WTC11 (cell line): ENCODE measurements at regions not wholly inside any gene's neighbourhood (a gene's known extent, or its start where the extent isn't known, plus 50 kb on each side); places are given as distances from the start of the nearest gene placed in this dataset.

Source experiments
- ELF4 ChIP-seq: sonication (generic); formaldehyde crosslinking; IDR thresholded peaks from 2 replicates; pipeline ENCODE4 v1.8.1; 2022; ENCODE audit warnings: low read depth, mild to moderate bottlenecking, moderate library complexity, missing genetic modification reagents
- MXD4 ChIP-seq: fragments of 250-450 bp; sonication (Bioruptor Pico); IDR thresholded peaks from 2 replicates; pipeline ENCODE4 v1.8.0; 2021; ENCODE audit warnings: mild to moderate bottlenecking, moderate library complexity, borderline replicate concordance
- TCF7 ChIP-seq: sonication (generic); formaldehyde crosslinking; IDR thresholded peaks from 2 replicates; pipeline ENCODE4 v1.8.0; 2022; ENCODE audit warnings: mild to moderate bottlenecking, low read depth, missing genetic modification reagents, moderate library complexity
- TF ChIP-seq, protein P1 (sequence below): fragments of 200-600 bp; IDR thresholded peaks from 2 replicates; pipeline ENCODE4 v1.8.0; 2022; ENCODE audit warnings: antibody characterized with exemption

DNA sequence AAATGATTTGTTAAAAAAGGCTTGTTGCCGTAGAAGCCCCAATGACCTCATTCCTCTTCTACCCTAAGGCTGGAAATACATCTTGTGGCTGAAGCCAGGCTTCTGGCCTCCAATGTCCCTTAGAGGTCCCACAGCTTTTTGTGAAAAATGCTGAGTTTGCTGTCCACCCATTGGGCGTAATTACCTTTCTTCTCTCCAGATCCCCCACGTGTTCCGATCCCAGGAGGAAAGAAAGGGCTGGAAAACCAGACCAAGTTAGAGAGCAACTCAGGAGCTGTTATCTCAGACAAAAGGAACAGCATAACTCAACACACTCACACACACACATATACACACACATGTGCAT lies 154.2 kb downstream of the MIAT start:
- TF ChIP-seq MXD4 (CRISPR knock-in tag): no peak
- TF ChIP-seq ELF4: no peak
- TF ChIP-seq, protein P1, sequence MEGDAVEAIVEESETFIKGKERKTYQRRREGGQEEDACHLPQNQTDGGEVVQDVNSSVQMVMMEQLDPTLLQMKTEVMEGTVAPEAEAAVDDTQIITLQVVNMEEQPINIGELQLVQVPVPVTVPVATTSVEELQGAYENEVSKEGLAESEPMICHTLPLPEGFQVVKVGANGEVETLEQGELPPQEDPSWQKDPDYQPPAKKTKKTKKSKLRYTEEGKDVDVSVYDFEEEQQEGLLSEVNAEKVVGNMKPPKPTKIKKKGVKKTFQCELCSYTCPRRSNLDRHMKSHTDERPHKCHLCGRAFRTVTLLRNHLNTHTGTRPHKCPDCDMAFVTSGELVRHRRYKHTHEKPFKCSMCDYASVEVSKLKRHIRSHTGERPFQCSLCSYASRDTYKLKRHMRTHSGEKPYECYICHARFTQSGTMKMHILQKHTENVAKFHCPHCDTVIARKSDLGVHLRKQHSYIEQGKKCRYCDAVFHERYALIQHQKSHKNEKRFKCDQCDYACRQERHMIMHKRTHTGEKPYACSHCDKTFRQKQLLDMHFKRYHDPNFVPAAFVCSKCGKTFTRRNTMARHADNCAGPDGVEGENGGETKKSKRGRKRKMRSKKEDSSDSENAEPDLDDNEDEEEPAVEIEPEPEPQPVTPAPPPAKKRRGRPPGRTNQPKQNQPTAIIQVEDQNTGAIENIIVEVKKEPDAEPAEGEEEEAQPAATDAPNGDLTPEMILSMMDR: no peak
- no peak for TF ChIP-seq TCF7
